Caco-2 (cell line): ENCODE measurements at regions not wholly inside any gene's neighbourhood (a gene's known extent, or its start where the extent isn't known, plus 50 kb on each side); places are given as distances from the start of the nearest gene placed in this dataset.

Experiments
- BruUV-seq: library from RNA; stranded (reverse); fragments of 400-500 nt; replicated peaks from 2 replicates; lab custom pipeline; 2021; lab: Mats Ljungman, UMichigan
- CTCF ChIA-PET: fragments of 300-600 bp; sonication (Branson Sonifier 250); formaldehyde crosslinking; loops from one replicate; lab custom pipeline; 2022; ENCODE audit warnings: antibody characterized with exemption; lab: Charles Lee
- POLR2A ChIA-PET: fragments of 300-600 bp; sonication (Branson Sonifier 250); formaldehyde crosslinking; loops from one replicate; lab custom pipeline; 2022; ENCODE audit warnings: antibody characterized with exemption; lab: Charles Lee
- DNase-seq, 2 experiments: peaks; one replicate each; pipeline versions ENCODE4 v3.0.0 to v3.0.0-alpha.2; 2020 to 2022
- H3K27me3 ChIP-seq: replicated peaks from 2 replicates; pipeline ENCODE4 v1.6.0; 2011; ENCODE audit warnings: low read length; ENCODE audit not compliant: control insufficient read depth, insufficient read depth
- H3K36me3 ChIP-seq: 2 replicates; pipeline ENCODE4 v1.5.1; 2011; ENCODE audit warnings: low read length; ENCODE audit not compliant: control insufficient read depth, insufficient read depth
- H3K4me1 ChIP-seq: fragments of 250-450 bp; sonication (Bioruptor Pico); 2 replicates; pipeline ENCODE4 v1.5.1; 2020; ENCODE audit warnings: mild to moderate bottlenecking
- H3K4me3 ChIP-seq: 2 replicates; pipeline ENCODE4 v1.5.1; 2011; ENCODE audit warnings: low read depth, mild to moderate bottlenecking, control low read depth, low read length
- H3K9me3 ChIP-seq: fragments of 250-450 bp; sonication (Bioruptor Pico); 2 replicates; pipeline ENCODE4 v1.5.1; 2020; ENCODE audit warnings: mild to moderate bottlenecking, moderate library complexity
- H3K27ac Mint-ChIP-seq: one replicate; pipeline ENCODE4 v1.8.0; 2022; ENCODE audit warnings: mixed read lengths; ENCODE audit not compliant: unreplicated experiment
- H3K27me3 Mint-ChIP-seq: one replicate; pipeline ENCODE4 v1.8.0; 2022; ENCODE audit warnings: mixed read lengths; ENCODE audit not compliant: insufficient read depth, unreplicated experiment
- H3K36me3 Mint-ChIP-seq: one replicate; pipeline ENCODE4 v1.8.0; 2022; ENCODE audit warnings: mild to moderate bottlenecking, mixed read lengths; ENCODE audit not compliant: insufficient read depth, unreplicated experiment
- H3K4me1 Mint-ChIP-seq: one replicate; pipeline ENCODE4 v1.8.0; 2022; ENCODE audit warnings: low read depth, mixed read lengths; ENCODE audit not compliant: unreplicated experiment
- H3K4me3 Mint-ChIP-seq: one replicate; pipeline ENCODE4 v1.8.0; 2022; ENCODE audit warnings: mild to moderate bottlenecking, moderate library complexity, mixed read lengths; ENCODE audit not compliant: unreplicated experiment
- H3K9me3 Mint-ChIP-seq: one replicate; pipeline ENCODE4 v1.8.0; 2022; ENCODE audit warnings: mixed read lengths; ENCODE audit not compliant: unreplicated experiment
- CTCF ChIP-seq, 2 experiments: fragments of 200-600 bp in 1 of 2; IDR thresholded peaks; 1 replicate in 1 of 2; 2 replicates in 1 of 2; pipeline versions ENCODE4 v1.5.1 to v1.8.0; 2011 to 2022; ENCODE audit warnings: antibody characterized with exemption in 1 of 2, control low read depth in 1 of 2, inconsistent platforms in 1 of 2, low read depth in 1 of 2, low read length in 1 of 2, mild to moderate bottlenecking in 1 of 2, moderate library complexity in 1 of 2; ENCODE audit not compliant: insufficient read depth in 1 of 2, severe bottlenecking in 1 of 2, unreplicated experiment in 1 of 2
- intact Hi-C: fragments of 100-400 bp; cut with micrococcal nuclease; formaldehyde crosslinking; loops from one replicate; pipeline ENCODE4 v1.10.0; 2022; ENCODE audit not compliant: unreplicated experiment

DNA sequence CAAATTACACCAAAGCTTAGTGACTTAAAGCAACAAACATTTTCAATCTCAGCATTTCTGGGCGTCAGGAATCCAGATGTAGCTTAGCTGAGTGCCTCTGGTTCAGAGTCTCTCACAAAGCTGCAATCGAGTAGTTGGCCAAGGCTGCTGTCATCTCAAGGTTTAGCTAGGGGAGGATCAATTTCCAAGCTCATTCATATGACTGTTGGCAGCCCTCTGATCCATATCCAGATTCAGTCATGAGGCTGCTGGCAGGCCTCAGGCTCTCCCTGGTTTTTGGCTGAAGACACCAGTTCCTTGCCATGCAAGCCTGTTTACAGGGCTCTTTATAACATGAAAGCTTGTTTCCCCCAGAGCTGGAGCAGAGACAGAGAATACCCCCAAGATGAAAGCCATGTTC is 419.5 kb upstream of the TLE4 start:
- H3K27ac Mint-ChIP-seq = no peak overlapping the region
- no peaks in the 10 kb centered on the region for H3K4me1 ChIP-seq
- H3K36me3 ChIP-seq = no peaks in the 10 kb centered on the region
- BruUV-seq = no TSS peak
- H3K9me3 ChIP-seq = no peaks in the 10 kb centered on the region
- no peak overlapping the region for H3K4me3 ChIP-seq
- no peaks in the 10 kb centered on the region for H3K36me3 Mint-ChIP-seq
- CTCF ChIA-PET = no interaction called here
- POLR2A ChIA-PET = no interaction called here
- H3K9me3 Mint-ChIP-seq = no peaks in the 10 kb centered on the region
- intact Hi-C loops = no loop called here
- no peaks in the 10 kb centered on the region for H3K27me3 Mint-ChIP-seq
- DNase-seq = no peak
- no peaks in the 10 kb centered on the region for H3K27me3 ChIP-seq
- no peaks in the 10 kb centered on the region for H3K4me1 Mint-ChIP-seq
- TF ChIP-seq CTCF (IDR thresholded peaks at IDR 0.05; ENCODE audit: insufficient read depth in 1 of 2, low read depth in 1 of 2, low read length in 1 of 2, severe bottlenecking in 1 of 2, unreplicated experiment in 1 of 2) = no peak
- no peak overlapping the region for H3K4me3 Mint-ChIP-seq

GRCh38 chr9:79154806-79155205 is 417.0 kb upstream of the TLE4 start:
- DNase-seq = no peak
- intact Hi-C loops = no loop called here
- H3K36me3 Mint-ChIP-seq = no peaks in the 10 kb centered on the region
- H3K4me3 Mint-ChIP-seq = no peak overlapping the region
- BruUV-seq = no TSS peak
- POLR2A ChIA-PET = no interaction called here
- Histone ChIP-seq H3K4me3 (no peak overlapping the region), H3K27me3 (no peaks in the 10 kb centered on the region), H3K36me3 (no peaks in the 10 kb centered on the region), H3K9me3 (no peaks in the 10 kb centered on the region), H3K4me1 (no peaks in the 10 kb centered on the region)
- CTCF ChIA-PET = no interaction called here
- no peaks in the 10 kb centered on the region for H3K27me3 Mint-ChIP-seq
- H3K4me1 Mint-ChIP-seq = no peaks in the 10 kb centered on the region
- no peak for TF ChIP-seq CTCF (IDR thresholded peaks at IDR 0.05; ENCODE audit: insufficient read depth in 1 of 2, low read depth in 1 of 2, low read length in 1 of 2, severe bottlenecking in 1 of 2, unreplicated experiment in 1 of 2)
- H3K9me3 Mint-ChIP-seq = no peaks in the 10 kb centered on the region
- H3K27ac Mint-ChIP-seq = no peak overlapping the region

DNA sequence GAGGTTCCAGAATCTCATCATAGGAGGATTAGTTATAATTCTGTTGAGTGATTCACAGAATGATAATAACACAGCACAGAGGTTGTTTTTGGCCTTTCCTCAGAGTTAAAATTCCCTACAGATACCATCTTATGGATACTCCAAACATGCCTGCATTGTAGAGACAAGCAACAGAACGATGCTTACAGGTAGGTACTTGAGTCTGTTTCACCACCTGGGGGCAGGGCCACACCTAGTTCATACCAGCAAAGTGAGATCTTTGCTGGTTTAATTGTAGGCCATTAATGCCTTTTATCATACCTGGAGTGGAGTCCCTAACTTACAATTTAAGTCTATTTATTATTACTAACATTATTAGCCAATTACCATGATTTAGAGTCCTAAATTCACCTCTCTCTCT is 416.5 kb upstream of the TLE4 start:
- Mint-ChIP-seq H3K27ac (no peak overlapping the region), H3K27me3 (no peaks in the 10 kb centered on the region), H3K4me1 (no peaks in the 10 kb centered on the region), H3K9me3 (no peaks in the 10 kb centered on the region), H3K36me3 (no peaks in the 10 kb centered on the region), H3K4me3 (no peak overlapping the region)
- Histone ChIP-seq H3K27me3 (no peaks in the 10 kb centered on the region), H3K9me3 (no peaks in the 10 kb centered on the region), H3K4me3 (no peak overlapping the region), H3K4me1 (no peaks in the 10 kb centered on the region), H3K36me3 (no peaks in the 10 kb centered on the region)
- ChIA-PET CTCF (no interaction called here), POLR2A (no interaction called here)
- no peak for DNase-seq
- intact Hi-C loops = no loop called here
- BruUV-seq = no TSS peak
- TF ChIP-seq CTCF (IDR thresholded peaks at IDR 0.05; ENCODE audit: insufficient read depth in 1 of 2, low read depth in 1 of 2, low read length in 1 of 2, severe bottlenecking in 1 of 2, unreplicated experiment in 1 of 2) = no peak
